HepG2 (cell line): ENCODE measurements at regions not wholly inside any gene's neighbourhood (a gene's known extent, or its start where the extent isn't known, plus 50 kb on each side); places are given as distances from the start of the nearest gene placed in this dataset.

Experiments
- ATAC-seq: fragments of 200-7000 bp; cut with Tn5 transposase; 3 replicates; pipeline ENCODE4 v1.9.1; 2020; ENCODE audit warnings: mild to moderate bottlenecking, moderate library complexity
- BruUV-seq: library from RNA; stranded (reverse); fragments of 400-500 nt; replicated peaks from 2 replicates; lab custom pipeline; 2021; lab: Mats Ljungman, UMichigan
- CTCF ChIA-PET: fragments of 300-600 bp; formaldehyde crosslinking; extraction: SDS; loops from one replicate; lab custom pipeline; 2021; ENCODE audit warnings: low total read pairs, inconsistent platforms, low intra/inter-chr PET ratio; lab: Yijun Ruan, JAX
- POLR2A ChIA-PET: fragments of 350-600 bp; sonication (Branson Sonifier 250); formaldehyde crosslinking; loops from one replicate; lab custom pipeline; 2020; ENCODE audit warnings: antibody characterized with exemption, inconsistent platforms; lab: Yijun Ruan, JAX
- DNase-seq: peaks from one replicate; pipeline ENCODE4 v3.0.0-alpha.2; 2015; ENCODE audit warnings: low spot score
- FAIRE-seq: peaks from 3 replicates; lab custom pipeline; 2011; peaks lifted over from hg19 to GRCh38; lab: Jason Lieb, UNC
- H2AFZ ChIP-seq: one replicate; pipeline ENCODE4 v1.6.1; 2011; ENCODE audit warnings: low read length, inconsistent platforms
- H3K27ac ChIP-seq: fragments of 300-600 bp; 3 replicates; pipeline ENCODE4 v1.8.0; 2011; ENCODE audit warnings: mixed run types, mild to moderate bottlenecking, mixed read lengths, low read length, inconsistent platforms; ENCODE audit not compliant: insufficient read depth; ENCODE audit errors: extremely low read length
- H3K27me3 ChIP-seq, 2 experiments: fragments of 200-600 bp in 1 of 2; 2 replicates in 1 of 2; 3 replicates in 1 of 2; pipeline versions ENCODE4 v1.6.0 to v1.8.0; 2011; ENCODE audit warnings: low read length in 2 of 2, mild to moderate bottlenecking in 2 of 2, moderate library complexity in 2 of 2, inconsistent platforms in 1 of 2; ENCODE audit not compliant: insufficient read depth in 2 of 2, control insufficient read depth in 1 of 2
- H3K36me3 ChIP-seq, 2 experiments: fragments of 200-600 bp in 1 of 2; replicated peaks in 1 of 2; 2 replicates in 1 of 2; 3 replicates in 1 of 2; pipeline versions ENCODE4 v1.5.1 to v1.8.0; 2011; ENCODE audit warnings: low read length in 2 of 2, inconsistent platforms in 1 of 2; ENCODE audit not compliant: insufficient read depth in 2 of 2, control insufficient read depth in 1 of 2
- H3K4me1 ChIP-seq: 2 replicates; pipeline ENCODE4 v1.5.1; 2012; ENCODE audit warnings: low read length, inconsistent platforms; ENCODE audit not compliant: insufficient read depth
- H3K4me2 ChIP-seq: 2 replicates; pipeline ENCODE4 v1.6.0; 2011; ENCODE audit warnings: low read depth, low read length, inconsistent platforms
- H3K4me3 ChIP-seq, 3 experiments: fragments of 200-600 bp in 1 of 3; sonication (generic), shearing (Covaris generic) in 1 of 3; replicated peaks in 1 of 3; 2 replicates each; pipeline ENCODE4 v1.5.1; 2011 to 2016; ENCODE audit warnings: low read length in 3 of 3, inconsistent platforms in 2 of 3, low read depth in 2 of 3, mild to moderate bottlenecking in 2 of 3, control low read depth in 1 of 3, mixed read lengths in 1 of 3; ENCODE audit not compliant: insufficient read depth in 1 of 3
- H3K79me2 ChIP-seq: one replicate; pipeline ENCODE4 v1.6.1; 2011; ENCODE audit warnings: low read length, inconsistent platforms; ENCODE audit not compliant: insufficient read depth
- H3K9ac ChIP-seq: 2 replicates; pipeline ENCODE4 v1.6.0; 2011; ENCODE audit warnings: mild to moderate bottlenecking, low read depth, low read length, inconsistent platforms; ENCODE audit not compliant: insufficient read depth
- H3K9me3 ChIP-seq: 2 replicates; pipeline ENCODE4 v1.5.1; 2012; ENCODE audit warnings: mild to moderate bottlenecking, low read length
- H4K20me1 ChIP-seq: 2 replicates; pipeline ENCODE4 v1.6.0; 2011; ENCODE audit warnings: inconsistent platforms, mild to moderate bottlenecking, low read length, moderate library complexity; ENCODE audit not compliant: insufficient read depth
- ASH2L ChIP-seq: fragments of 300-600, 200-600 bp; sonication (generic); IDR thresholded peaks from 2 replicates; pipeline ENCODE4 v1.7.0; 2017; ENCODE audit warnings: low read depth, mild to moderate bottlenecking, moderate library complexity, mixed read lengths, low read length; ENCODE audit not compliant: insufficient read length
- GATAD2A ChIP-seq: IDR thresholded peaks from 2 replicates; pipeline ENCODE4 v1.6.1; 2016
- XBP1 ChIP-seq: sonication (generic); formaldehyde crosslinking; IDR thresholded peaks from 2 replicates; pipeline ENCODE4 v1.5.0; 2020; ENCODE audit warnings: missing genetic modification reagents
- ZNF160 ChIP-seq: sonication (generic); formaldehyde crosslinking; IDR thresholded peaks from 2 replicates; pipeline ENCODE4 v1.8.0; 2022; ENCODE audit warnings: mild to moderate bottlenecking, inconsistent platforms, missing genetic modification reagents
- ZNF354B ChIP-seq: sonication (generic); formaldehyde crosslinking; IDR thresholded peaks from 2 replicates; pipeline ENCODE4 v1.8.0; 2022; ENCODE audit warnings: mild to moderate bottlenecking, missing genetic modification reagents
- ZNF841 ChIP-seq: sonication (generic); formaldehyde crosslinking; IDR thresholded peaks from 2 replicates; pipeline ENCODE4 v1.8.1; 2023; ENCODE audit warnings: missing genetic modification reagents, borderline replicate concordance
- WGBS: methylation state at CpG from one replicate; pipeline ENCODE4 v1.1.6; 2017; ENCODE audit warnings: low lambda C conversion rate; 5-methylcytosine and 5-hydroxymethylcytosine counted together
- in situ Hi-C: cut with HindIII; loops from 2 replicates; pipeline ENCODE4 v1.10.0; 2017; ENCODE audit warnings: low pct_unique_long_range_greater_than_20kb; ENCODE audit not compliant: extremely low pct_ligation_motif_present
- intact Hi-C: fragments of 100-400 bp; cut with micrococcal nuclease; formaldehyde crosslinking; loops from one replicate; pipeline ENCODE4 v1.10.0; 2022; ENCODE audit not compliant: unreplicated experiment
- TF ChIP-seq, protein P1 (sequence below), 2 experiments: fragments of 450-650 bp in 1 of 2; sonication (generic) in 1 of 2; formaldehyde crosslinking in 1 of 2; IDR thresholded peaks; 2 replicates each; pipeline versions ENCODE4 v1.6.1 to v1.8.0; 2016 to 2022; ENCODE audit warnings: antibody characterized with exemption in 1 of 2, mild to moderate bottlenecking in 1 of 2, missing genetic modification reagents in 1 of 2
- TF ChIP-seq, protein P2 (sequence below): sonication (generic); formaldehyde crosslinking; IDR thresholded peaks from 2 replicates; pipeline ENCODE4 v1.5.0; 2020; ENCODE audit warnings: missing genetic modification reagents
- TF ChIP-seq, protein P3 (sequence below): sonication (generic); formaldehyde crosslinking; IDR thresholded peaks from 2 replicates; pipeline ENCODE4 v1.8.1; 2023; ENCODE audit warnings: mild to moderate bottlenecking, missing genetic modification reagents

DNA sequence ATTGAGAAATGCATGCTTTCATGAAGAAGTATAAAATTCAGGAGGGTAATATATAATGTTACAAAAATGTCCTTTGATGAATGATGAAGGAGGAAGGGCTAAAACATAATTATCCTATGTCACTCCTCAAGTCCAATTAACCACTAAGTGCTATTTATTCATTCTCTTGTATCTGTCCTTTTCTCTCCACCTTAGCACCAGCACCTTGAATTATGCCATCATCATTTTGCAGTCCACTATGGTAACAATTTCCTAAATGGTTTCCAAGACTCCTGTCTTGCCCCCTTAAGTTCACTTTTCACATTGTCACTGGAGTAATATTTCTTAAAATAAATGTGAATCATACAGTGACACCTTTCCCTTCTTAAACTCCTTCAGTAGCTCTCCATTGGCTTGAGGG is 756.3 kb downstream of the STPG2 start (continued):
- TF ChIP-seq, protein P1, sequence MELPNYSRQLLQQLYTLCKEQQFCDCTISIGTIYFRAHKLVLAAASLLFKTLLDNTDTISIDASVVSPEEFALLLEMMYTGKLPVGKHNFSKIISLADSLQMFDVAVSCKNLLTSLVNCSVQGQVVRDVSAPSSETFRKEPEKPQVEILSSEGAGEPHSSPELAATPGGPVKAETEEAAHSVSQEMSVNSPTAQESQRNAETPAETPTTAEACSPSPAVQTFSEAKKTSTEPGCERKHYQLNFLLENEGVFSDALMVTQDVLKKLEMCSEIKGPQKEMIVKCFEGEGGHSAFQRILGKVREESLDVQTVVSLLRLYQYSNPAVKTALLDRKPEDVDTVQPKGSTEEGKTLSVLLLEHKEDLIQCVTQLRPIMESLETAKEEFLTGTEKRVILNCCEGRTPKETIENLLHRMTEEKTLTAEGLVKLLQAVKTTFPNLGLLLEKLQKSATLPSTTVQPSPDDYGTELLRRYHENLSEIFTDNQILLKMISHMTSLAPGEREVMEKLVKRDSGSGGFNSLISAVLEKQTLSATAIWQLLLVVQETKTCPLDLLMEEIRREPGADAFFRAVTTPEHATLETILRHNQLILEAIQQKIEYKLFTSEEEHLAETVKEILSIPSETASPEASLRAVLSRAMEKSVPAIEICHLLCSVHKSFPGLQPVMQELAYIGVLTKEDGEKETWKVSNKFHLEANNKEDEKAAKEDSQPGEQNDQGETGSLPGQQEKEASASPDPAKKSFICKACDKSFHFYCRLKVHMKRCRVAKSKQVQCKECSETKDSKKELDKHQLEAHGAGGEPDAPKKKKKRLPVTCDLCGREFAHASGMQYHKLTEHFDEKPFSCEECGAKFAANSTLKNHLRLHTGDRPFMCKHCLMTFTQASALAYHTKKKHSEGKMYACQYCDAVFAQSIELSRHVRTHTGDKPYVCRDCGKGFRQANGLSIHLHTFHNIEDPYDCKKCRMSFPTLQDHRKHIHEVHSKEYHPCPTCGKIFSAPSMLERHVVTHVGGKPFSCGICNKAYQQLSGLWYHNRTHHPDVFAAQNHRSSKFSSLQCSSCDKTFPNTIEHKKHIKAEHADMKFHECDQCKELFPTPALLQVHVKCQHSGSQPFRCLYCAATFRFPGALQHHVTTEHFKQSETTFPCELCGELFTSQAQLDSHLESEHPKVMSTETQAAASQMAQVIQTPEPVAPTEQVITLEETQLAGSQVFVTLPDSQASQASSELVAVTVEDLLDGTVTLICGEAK (IDR thresholded peaks at IDR 0.05) = no peak
- TF ChIP-seq, protein P1 (CRISPR knock-in tag; IDR thresholded peaks at IDR 0.05) = no peak

DNA sequence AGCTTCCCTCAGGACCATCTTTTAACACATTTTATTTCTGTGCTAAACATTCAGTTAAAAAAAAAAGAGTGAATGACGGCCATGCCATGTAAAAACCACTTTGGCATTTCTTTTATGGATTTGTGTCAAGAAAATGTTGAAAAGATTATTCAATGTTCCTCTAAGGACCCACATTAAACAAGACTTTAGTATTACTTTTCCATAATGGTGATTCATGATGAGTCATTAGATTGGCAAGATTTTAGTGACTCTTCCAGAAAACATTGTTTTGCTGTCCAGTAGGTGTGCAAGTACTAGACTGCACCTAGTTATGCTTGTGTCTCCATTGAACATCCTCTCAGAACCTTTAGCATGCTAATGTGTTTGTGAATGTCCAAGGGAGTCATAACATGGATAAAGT is 748.6 kb downstream of the STPG2 start:
- ChIA-PET CTCF (no interaction called here), POLR2A (no interaction called here)
- DNase-seq (no peak), FAIRE-seq (no peak), ATAC-seq (no peak)
- Histone ChIP-seq H3K36me3 (no peaks in the 10 kb centered on the region), H3K27me3 (no peaks in the 10 kb centered on the region), H3K4me2 (no peak overlapping the region), H2AFZ (no peak overlapping the region), H3K9me3 (peaks cover 88% of the 10 kb centered on the region), H3K4me1 (no peaks in the 10 kb centered on the region), H3K9ac (no peak overlapping the region), H3K79me2 (no peaks in the 10 kb centered on the region), H4K20me1 (no peaks in the 10 kb centered on the region), H3K4me3 (no peak overlapping the region), H3K27ac (no peak overlapping the region)
- intact Hi-C loops (no loop called here), in situ Hi-C loops (no loop called here)
- 0% methylated on average over 1 of the region's 1 CpG for WGBS
- TF ChIP-seq, protein P2, sequence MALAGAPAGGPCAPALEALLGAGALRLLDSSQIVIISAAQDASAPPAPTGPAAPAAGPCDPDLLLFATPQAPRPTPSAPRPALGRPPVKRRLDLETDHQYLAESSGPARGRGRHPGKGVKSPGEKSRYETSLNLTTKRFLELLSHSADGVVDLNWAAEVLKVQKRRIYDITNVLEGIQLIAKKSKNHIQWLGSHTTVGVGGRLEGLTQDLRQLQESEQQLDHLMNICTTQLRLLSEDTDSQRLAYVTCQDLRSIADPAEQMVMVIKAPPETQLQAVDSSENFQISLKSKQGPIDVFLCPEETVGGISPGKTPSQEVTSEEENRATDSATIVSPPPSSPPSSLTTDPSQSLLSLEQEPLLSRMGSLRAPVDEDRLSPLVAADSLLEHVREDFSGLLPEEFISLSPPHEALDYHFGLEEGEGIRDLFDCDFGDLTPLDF (CRISPR knock-in tag) = no peak
- no peak for TF ChIP-seq ZNF354B (CRISPR knock-in tag)
- TF ChIP-seq ASH2L = no peak
- TF ChIP-seq GATAD2A (CRISPR knock-in tag) = no peak
- TF ChIP-seq XBP1 (CRISPR knock-in tag) = no peak
- TF ChIP-seq ZNF160 (CRISPR knock-in tag) = no peak
- no peak for TF ChIP-seq ZNF841 (CRISPR knock-in tag)
- TF ChIP-seq, protein P3, sequence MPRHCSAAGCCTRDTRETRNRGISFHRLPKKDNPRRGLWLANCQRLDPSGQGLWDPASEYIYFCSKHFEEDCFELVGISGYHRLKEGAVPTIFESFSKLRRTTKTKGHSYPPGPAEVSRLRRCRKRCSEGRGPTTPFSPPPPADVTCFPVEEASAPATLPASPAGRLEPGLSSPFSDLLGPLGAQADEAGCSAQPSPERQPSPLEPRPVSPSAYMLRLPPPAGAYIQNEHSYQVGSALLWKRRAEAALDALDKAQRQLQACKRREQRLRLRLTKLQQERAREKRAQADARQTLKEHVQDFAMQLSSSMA (CRISPR knock-in tag) = no peak
- no TSS peak for BruUV-seq
